ENCODE measurements at regions not wholly inside any gene's neighbourhood (a gene's known extent, or its start where the extent isn't known, plus 50 kb on each side); places are given as distances from the start of the nearest gene placed in this dataset.

DNA sequence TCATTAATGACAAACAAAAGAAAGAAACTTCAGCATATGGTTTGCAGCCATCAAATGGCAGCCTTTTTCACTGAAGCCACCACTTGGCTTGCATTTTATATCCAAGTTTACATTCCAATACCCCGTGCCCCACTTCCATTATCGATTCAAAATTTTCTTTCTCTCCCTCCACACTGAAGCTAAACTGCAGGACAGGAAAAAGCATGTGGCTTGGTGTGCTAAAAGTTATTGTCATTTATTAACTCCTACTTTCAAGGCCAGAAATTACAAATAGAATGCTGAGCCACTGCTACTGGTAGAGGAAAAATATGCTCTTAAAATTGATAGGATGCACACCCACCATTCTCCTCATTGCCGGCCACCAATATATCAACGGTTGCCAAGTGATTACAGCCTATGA is 351.6 kb upstream of the DUSP10 start:
- H3K4me3 ChIP-seq (ENCODE audit: low read length), result no peak overlapping the region
- no peak for DNase-seq (ENCODE audit: low read depth)
- TF ChIP-seq, protein P1, sequence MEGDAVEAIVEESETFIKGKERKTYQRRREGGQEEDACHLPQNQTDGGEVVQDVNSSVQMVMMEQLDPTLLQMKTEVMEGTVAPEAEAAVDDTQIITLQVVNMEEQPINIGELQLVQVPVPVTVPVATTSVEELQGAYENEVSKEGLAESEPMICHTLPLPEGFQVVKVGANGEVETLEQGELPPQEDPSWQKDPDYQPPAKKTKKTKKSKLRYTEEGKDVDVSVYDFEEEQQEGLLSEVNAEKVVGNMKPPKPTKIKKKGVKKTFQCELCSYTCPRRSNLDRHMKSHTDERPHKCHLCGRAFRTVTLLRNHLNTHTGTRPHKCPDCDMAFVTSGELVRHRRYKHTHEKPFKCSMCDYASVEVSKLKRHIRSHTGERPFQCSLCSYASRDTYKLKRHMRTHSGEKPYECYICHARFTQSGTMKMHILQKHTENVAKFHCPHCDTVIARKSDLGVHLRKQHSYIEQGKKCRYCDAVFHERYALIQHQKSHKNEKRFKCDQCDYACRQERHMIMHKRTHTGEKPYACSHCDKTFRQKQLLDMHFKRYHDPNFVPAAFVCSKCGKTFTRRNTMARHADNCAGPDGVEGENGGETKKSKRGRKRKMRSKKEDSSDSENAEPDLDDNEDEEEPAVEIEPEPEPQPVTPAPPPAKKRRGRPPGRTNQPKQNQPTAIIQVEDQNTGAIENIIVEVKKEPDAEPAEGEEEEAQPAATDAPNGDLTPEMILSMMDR (IDR thresholded peaks at IDR 0.05; ENCODE audit: insufficient read depth, low read depth, low read length, missing control alignments), result no peak

DNA sequence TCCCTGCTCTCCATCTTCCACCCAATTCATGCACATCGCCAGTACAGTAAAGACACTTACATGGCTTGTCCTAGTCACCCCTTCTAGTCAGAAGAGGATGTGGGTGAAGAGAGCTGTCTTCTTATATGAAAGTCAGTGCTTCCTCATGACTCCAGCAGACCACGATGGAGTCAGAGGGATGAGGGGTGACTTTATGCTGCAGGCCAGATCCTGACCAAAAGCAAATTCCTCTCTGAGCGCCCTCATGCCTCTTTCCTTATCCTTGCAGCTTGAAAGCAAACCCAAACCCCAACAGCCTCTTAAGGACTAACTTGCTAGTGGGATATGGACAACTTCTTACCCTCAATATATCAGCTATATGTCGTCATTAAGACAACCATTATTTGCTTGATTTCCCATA is 348.2 kb upstream of the DUSP10 start:
- no peak overlapping the region for H3K4me3 ChIP-seq (ENCODE audit: low read length)
- DNase-seq (ENCODE audit: low read depth), result peak; percentile 11
- TF ChIP-seq, protein P1 (IDR thresholded peaks at IDR 0.05; ENCODE audit: insufficient read depth, low read depth, low read length, missing control alignments), result no peak

DNA sequence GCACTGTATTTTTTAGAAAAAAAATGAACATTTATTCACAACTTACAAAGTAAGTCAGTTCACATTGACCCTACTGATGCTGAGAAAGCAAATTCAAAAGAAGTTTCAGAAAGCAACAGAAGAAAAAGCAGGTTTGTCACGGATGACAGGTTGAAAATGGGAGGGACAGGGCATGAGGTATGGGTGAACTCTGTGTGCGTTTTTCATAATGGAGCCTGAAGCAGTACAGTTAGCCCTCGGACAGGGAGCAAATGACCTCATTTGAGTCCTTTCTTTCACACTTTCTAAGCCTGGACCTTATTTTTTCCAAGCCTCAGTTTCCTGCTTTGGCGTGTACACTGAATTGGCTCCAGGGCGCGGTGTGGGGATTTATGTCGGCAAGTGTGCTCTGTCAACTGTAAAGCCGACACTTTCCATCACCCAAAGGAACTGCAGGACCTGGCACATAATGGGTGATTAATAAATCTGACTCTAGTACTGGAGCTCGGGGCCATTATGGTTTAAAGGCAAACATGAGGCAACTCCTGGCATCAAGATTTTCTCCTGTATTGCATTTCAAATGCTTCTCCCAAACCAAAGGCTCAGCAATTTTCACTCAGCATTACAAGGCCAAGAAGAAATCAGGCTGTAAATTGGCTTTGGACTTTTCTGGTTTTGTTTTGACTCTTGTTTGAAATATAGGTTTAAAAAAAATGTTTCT is 345.5 kb upstream of the DUSP10 start:
- no peak overlapping the region for H3K4me3 ChIP-seq (ENCODE audit: low read length)
- no peak for DNase-seq (ENCODE audit: low read depth)
- TF ChIP-seq, protein P1 (IDR thresholded peaks at IDR 0.05; ENCODE audit: insufficient read depth, low read depth, low read length, missing control alignments), result no peak

DNA sequence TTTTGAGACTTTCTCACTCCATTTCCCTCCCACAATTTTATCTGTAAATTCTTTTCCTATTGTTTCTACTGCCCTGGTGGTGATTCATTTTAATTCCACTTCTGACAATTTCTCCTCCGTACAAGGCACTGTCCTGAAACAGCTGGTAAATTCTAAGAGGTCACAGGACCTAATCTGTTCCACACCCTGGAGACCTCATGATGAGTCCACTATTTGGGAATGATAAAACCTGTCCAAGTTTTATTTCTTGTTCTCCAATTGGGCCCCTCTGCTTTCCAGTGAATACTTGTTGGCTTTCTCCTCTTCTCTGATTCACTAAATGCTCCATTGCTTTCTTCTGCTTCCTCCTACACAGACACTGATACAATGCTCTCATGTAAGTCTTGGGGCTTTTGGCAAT is 343.1 kb upstream of the DUSP10 start:
- DNase-seq (ENCODE audit: low read depth), result no peak
- TF ChIP-seq, protein P1 (IDR thresholded peaks at IDR 0.05; ENCODE audit: insufficient read depth, low read depth, low read length, missing control alignments), result no peak
- no peak overlapping the region for H3K4me3 ChIP-seq (ENCODE audit: low read length)

DNA sequence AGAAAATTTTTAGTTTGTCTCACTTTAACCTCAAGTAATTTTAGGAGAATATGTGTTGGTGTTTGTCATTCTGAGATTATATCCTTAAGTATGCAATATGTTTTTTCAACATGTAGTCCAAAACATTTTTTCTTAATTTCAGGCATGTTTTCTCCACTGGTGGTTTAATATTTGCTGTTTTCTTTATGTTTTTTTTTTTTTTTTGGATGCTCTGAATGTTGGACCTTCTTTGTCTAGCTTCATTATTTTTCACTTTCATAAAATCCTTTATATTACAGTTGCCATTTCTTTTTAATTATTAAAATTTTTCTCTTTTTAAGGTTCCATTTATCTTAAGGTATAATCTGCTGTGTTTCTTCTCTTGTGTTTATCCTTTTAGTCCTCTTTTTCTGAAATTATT is 342.2 kb upstream of the DUSP10 start:
- no peak for DNase-seq (ENCODE audit: low read depth)
- H3K4me3 ChIP-seq (ENCODE audit: low read length), result no peak overlapping the region
- TF ChIP-seq, protein P1 (IDR thresholded peaks at IDR 0.05; ENCODE audit: insufficient read depth, low read depth, low read length, missing control alignments), result no peak

DNA sequence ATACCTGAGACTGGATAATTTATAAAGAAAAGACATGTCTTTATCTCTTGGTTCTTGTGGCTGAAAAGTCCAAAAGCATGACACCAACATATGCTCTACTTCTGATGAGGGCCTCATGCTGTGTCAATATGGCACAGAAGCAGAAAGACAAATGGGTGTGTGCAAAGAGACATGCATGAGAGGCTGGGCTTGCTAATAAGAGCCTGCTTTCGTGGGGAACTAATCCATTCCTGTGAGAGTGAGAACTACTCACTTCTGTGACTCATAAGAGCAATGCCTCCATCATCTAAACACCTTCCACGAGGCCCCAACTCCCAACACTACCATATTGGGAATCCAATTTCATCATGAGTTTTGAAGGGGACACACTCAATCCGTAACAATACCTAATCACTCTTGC is 340.0 kb upstream of the DUSP10 start:
- peak; percentile 34 for DNase-seq (ENCODE audit: low read depth)
- TF ChIP-seq, protein P1 (IDR thresholded peaks at IDR 0.05; ENCODE audit: insufficient read depth, low read depth, low read length, missing control alignments), result no peak
- no peak overlapping the region for H3K4me3 ChIP-seq (ENCODE audit: low read length)

DNA sequence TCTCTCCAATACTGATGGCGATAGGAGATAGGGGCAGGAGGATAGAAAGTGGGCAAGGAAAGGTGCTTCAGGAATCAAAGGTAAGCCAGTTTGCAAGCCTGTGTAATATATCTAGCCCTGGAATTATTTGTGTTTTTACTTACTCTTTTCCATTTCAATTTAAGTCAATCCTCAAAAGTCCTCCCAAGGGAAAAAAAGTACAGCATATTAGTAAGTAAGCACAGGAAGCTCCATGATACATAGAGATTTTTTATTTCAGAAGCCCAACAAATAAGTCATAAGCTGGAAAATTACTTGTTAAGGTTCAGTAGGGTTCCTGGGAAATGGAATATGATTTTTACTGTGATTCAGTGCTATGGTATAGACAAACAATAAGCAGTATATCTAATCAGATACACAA is 337.7 kb upstream of the DUSP10 start:
- TF ChIP-seq, protein P1 (IDR thresholded peaks at IDR 0.05; ENCODE audit: insufficient read depth, low read depth, low read length, missing control alignments), result no peak
- DNase-seq (ENCODE audit: low read depth), result no peak

More for the DNA sequence above, 337.7 kb upstream of the DUSP10 start:
- H3K4me3 ChIP-seq (ENCODE audit: low read length), result no peak overlapping the region

Measured in epithelial cell of esophagus (primary cell).